ENCODE measurements at regions not wholly inside any gene's neighbourhood (a gene's known extent, or its start where the extent isn't known, plus 50 kb on each side); places are given as distances from the start of the nearest gene placed in this dataset.

DNA sequence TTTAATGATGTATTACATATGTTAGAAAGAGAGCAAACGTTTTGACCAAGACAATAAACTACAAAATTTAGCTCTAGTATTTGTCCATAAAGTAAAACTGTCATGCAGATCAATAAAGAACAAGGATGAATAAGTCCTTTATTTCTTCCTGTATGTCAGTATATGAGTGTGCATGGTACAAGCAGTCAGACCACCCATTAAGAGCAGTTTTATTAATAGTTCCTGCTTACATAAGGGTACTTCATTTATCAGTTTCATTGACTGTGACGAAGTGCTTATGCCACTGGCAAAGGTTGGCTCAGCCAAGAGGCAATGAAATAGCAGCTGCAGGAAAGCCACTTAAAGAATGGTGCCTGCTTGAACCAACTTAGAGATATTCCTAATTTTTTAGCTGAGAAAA, 913.0 kb upstream of the CNTN5 start:
- Mint-ChIP-seq H3K4me1 (no peaks in the 10 kb centered on the region), H3K36me3 (ENCODE audit: low read depth) (no peaks in the 10 kb centered on the region), H3K27me3 (no peaks in the 10 kb centered on the region), H3K4me3 (no peak overlapping the region), H3K27ac (no peak overlapping the region), H3K9me3 (no peaks in the 10 kb centered on the region)
- DNase-seq, result no peak
- ChIA-PET POLR2A (no interaction called here), CTCF (no interaction called here)

DNA sequence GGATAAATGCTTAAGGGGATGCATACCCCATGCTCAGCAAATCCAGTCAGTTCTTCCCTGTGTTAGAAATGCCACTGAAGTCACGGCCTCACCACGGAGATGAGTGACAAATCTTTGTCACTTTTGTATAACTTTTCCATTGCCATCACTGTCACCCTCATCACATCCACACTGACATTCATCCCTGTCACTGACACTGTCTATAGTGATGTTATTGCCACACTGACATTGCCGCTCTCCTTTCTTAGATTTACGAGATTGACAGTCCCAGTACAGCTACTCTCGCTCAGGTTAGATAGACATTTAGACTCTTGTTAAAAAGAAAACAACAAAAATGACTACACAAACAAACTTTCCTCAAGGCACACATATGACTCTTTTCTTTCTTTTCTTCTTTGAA, 910.7 kb upstream of the CNTN5 start:
- ChIA-PET CTCF (no interaction called here), POLR2A (no interaction called here)
- no peak overlapping the region for H3K27ac Mint-ChIP-seq

DNA sequence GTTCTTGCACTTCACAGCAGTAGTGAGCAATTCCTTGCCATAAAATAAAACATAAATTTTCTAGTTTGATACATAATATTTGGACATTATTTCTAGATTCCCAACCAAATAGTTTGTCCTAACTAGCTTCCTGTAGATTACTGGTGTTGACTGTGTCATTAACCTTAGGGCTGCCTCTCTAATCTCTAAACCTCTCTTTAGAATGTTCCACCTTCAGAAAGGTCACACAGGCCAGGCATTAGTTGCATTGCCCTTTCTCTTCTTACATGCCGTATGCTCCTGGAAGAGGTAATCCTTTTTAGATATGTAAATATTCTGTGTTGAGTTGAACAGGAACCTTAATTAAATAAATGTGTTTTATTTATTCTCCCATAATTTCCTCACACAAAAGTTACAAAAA, 904.9 kb upstream of the CNTN5 start:
- POLR2A ChIA-PET, result no interaction called here
- CTCF ChIA-PET, result no interaction called here
- Mint-ChIP-seq H3K36me3 (ENCODE audit: low read depth) (no peaks in the 10 kb centered on the region), H3K9me3 (peaks cover 10% of the 10 kb centered on the region), H3K4me3 (no peak overlapping the region), H3K27ac (no peak overlapping the region), H3K4me1 (no peaks in the 10 kb centered on the region), H3K27me3 (no peaks in the 10 kb centered on the region)
- no peak for DNase-seq

More for the DNA sequence above, 910.7 kb upstream of the CNTN5 start:
- no peaks in the 10 kb centered on the region for H3K36me3 Mint-ChIP-seq (ENCODE audit: low read depth)
- DNase-seq, result no peak
- H3K27me3 Mint-ChIP-seq, result no peaks in the 10 kb centered on the region
- no peak overlapping the region for H3K4me3 Mint-ChIP-seq
- peaks cover 6% of the 10 kb centered on the region for H3K9me3 Mint-ChIP-seq
- no peaks in the 10 kb centered on the region for H3K4me1 Mint-ChIP-seq

DNA sequence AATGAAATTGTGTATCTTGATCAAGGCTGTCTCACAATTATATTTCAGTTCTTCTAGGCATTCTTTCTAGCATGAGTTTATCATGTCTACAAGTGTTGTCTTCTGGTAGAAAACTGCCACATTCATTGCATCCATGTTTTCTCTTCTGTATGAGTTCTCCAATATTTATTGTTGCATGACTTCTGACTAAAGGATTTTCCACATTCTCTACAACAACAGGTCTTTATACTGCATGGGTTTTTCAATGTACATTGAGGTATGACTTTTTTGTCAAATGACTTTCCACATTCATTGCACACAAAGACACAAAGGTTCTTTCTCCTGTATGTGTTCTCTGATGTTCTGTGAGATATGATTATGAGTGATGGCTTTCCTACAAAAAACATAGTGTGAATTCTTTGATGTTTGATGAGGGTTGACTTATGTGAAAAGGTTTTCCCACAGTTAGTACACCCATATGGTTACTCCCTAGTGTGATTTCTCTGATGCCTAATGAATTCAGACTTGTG, 890.6 kb upstream of the CNTN5 start:
- Mint-ChIP-seq H3K9me3 (peaks cover 5% of the 10 kb centered on the region), H3K36me3 (ENCODE audit: low read depth) (no peaks in the 10 kb centered on the region), H3K27ac (no peak overlapping the region), H3K4me3 (no peak overlapping the region), H3K27me3 (no peaks in the 10 kb centered on the region), H3K4me1 (no peaks in the 10 kb centered on the region)
- POLR2A ChIA-PET, result no interaction called here
- DNase-seq, result no peak
- CTCF ChIA-PET, result no interaction called here

DNA sequence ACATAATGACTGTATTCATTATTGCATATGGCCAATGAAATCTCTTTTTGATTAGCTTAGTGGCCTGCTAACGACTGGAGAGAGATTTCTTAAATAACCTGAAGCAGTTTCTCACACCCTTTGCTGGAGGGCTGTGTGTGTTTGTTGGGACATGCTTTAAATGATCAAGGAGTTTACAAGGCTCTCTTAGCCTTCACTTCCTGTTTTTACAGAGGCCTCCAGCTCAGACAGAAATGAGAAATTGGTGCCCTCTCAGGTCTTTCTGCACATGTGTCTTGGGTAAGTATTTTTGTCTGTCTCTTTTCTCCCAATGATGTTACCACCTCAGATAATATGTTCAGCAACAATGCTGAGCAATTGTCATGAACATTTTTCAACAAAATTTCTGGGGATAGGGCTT, 884.4 kb upstream of the CNTN5 start:
- Mint-ChIP-seq H3K36me3 (ENCODE audit: low read depth) (no peaks in the 10 kb centered on the region), H3K27ac (no peak overlapping the region), H3K4me3 (no peak overlapping the region), H3K9me3 (no peaks in the 10 kb centered on the region), H3K27me3 (no peaks in the 10 kb centered on the region), H3K4me1 (no peaks in the 10 kb centered on the region)
- POLR2A ChIA-PET, result no interaction called here
- DNase-seq, result no peak
- CTCF ChIA-PET, result no interaction called here

DNA sequence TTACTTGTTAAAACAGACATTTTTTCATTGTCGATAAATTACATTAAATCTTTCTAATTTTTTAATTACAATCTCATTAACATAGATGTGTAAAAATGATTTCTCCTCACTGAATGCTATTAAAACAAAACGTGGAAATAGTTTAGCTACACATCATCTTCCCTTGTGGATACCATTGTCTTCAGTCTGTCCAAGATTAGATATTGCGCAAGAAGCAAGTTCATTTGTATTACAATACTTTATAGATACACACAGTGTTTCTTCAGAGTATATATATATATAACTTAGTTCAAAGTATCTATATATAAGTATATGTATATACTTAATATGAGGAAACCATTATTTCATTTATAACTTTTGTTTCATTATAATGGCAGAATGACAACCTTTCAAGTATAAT, 883.3 kb upstream of the CNTN5 start:
- Mint-ChIP-seq H3K4me3 (no peak overlapping the region), H3K4me1 (no peaks in the 10 kb centered on the region), H3K27ac (no peak overlapping the region), H3K9me3 (no peaks in the 10 kb centered on the region), H3K36me3 (ENCODE audit: low read depth) (no peaks in the 10 kb centered on the region), H3K27me3 (no peaks in the 10 kb centered on the region)
- ChIA-PET CTCF (no interaction called here), POLR2A (no interaction called here)
- no peak for DNase-seq

DNA sequence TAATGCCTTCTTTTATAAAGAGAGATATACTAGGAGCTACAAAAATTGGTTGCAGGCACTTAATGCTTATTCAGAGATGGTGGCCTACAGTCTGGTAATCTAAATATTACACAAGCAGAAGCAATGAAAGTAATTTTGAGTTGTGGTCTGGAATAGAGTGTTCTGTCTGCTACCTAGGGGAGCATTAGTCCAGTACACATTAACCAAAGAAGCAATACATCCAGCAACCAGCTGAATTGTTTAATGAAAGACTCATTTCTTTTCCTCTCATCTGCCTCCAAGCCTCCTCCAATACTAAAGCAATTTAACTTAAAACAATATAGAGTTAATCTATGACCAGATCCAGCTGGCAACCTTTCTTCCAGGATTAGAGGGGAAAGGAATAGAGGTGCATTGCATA, 877.1 kb upstream of the CNTN5 start:
- POLR2A ChIA-PET, result no interaction called here
- no peak overlapping the region for H3K4me3 Mint-ChIP-seq
- H3K36me3 Mint-ChIP-seq (ENCODE audit: low read depth), result no peaks in the 10 kb centered on the region
- peaks cover 5% of the 10 kb centered on the region for H3K9me3 Mint-ChIP-seq
- H3K27ac Mint-ChIP-seq, result no peak overlapping the region
- H3K27me3 Mint-ChIP-seq, result no peaks in the 10 kb centered on the region
- no peaks in the 10 kb centered on the region for H3K4me1 Mint-ChIP-seq
- no peak for DNase-seq
- CTCF ChIA-PET, result no interaction called here

DNA sequence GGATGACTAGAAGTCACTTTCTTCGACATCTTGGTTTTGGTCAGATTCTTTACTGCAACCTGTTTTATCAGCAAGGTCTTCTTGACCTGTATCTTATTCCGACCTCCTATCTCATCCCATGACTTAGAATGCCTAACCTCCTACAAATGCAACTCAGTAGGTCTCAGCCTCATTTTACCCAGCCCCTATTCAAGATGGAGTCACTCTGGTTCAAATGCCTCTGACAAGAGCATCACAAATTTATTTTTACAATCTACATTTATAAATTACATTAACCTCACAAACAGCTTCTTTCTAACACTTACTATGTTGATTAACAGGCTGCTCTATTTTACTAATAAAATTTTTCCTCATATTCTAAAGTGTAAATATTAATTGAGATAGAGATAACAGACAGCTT, 867.0 kb upstream of the CNTN5 start:
- no peaks in the 10 kb centered on the region for H3K36me3 Mint-ChIP-seq (ENCODE audit: low read depth)
- DNase-seq, result no peak
- no peak overlapping the region for H3K4me3 Mint-ChIP-seq
- ChIA-PET CTCF (no interaction called here), POLR2A (no interaction called here)
- H3K27me3 Mint-ChIP-seq, result no peaks in the 10 kb centered on the region
- no peak overlapping the region for H3K27ac Mint-ChIP-seq
- H3K9me3 Mint-ChIP-seq, result peaks cover 5% of the 10 kb centered on the region
- H3K4me1 Mint-ChIP-seq, result no peaks in the 10 kb centered on the region

DNA sequence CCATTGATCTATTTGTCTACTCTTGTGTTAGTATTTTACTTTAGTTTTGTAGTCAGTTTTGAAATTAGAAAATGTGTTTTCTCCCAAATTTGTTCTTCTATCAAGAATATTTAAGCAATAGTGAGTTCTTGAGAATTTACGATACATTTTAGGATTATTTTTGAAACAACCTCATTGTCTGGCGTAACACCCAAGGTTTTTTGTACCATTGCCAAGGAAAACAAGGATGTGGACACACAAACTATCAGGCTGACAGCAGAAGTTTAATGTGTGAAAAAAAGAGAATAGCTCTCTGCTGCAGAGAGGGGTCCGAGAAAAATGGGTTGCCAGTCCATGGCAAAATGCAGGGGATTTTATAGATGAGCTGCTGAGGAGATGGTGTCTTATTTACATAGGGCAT, 865.1 kb upstream of the CNTN5 start:
- H3K9me3 Mint-ChIP-seq, result peaks cover 3% of the 10 kb centered on the region
- H3K4me1 Mint-ChIP-seq, result no peaks in the 10 kb centered on the region
- H3K27me3 Mint-ChIP-seq, result no peaks in the 10 kb centered on the region
- CTCF ChIA-PET, result no interaction called here
- no peak overlapping the region for H3K4me3 Mint-ChIP-seq
- DNase-seq, result no peak
- no peaks in the 10 kb centered on the region for H3K36me3 Mint-ChIP-seq (ENCODE audit: low read depth)
- POLR2A ChIA-PET, result no interaction called here
- no peak overlapping the region for H3K27ac Mint-ChIP-seq

DNA sequence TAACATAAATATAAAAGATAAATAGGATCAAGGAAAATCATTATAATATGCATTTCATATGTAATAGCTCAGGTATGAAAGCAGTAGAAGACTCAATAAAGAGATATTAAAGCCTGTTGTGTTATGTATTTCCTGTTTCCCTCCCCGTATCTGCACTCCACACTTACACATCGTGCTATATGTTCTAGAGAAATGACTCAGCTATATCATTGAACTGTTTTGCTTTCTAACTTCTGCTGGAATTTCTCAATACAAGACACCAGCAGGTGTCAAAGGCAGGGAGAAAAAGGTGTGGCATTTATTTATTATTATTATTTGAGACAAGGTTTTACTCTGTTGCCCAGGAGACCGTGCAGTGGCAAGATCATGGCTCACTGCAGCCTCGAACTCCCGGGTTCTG, 842.8 kb upstream of the CNTN5 start:
- Mint-ChIP-seq H3K27ac (no peak overlapping the region), H3K36me3 (ENCODE audit: low read depth) (no peaks in the 10 kb centered on the region), H3K4me3 (no peak overlapping the region), H3K9me3 (no peaks in the 10 kb centered on the region), H3K27me3 (no peaks in the 10 kb centered on the region), H3K4me1 (no peaks in the 10 kb centered on the region)
- CTCF ChIA-PET, result no interaction called here
- POLR2A ChIA-PET, result no interaction called here
- DNase-seq, result no peak

DNA sequence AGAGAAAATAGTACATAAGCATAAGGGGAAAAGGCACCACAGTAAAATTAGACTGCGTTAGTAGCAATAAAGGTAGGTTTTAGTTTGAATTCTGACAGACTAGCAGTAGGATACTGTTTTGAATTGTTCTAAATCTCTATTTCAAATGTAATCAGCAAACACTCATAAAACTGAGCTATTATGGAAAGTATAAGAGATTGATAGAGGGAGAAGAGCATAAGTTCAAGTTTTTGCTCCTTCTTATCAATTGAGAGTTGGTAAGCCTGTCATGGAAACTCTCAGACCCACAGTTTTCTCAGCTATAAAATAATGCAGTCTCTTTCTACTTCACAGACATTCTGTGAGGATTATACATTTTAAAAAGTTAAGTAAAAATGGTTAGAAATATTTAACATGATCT, 840.2 kb upstream of the CNTN5 start:
- Mint-ChIP-seq H3K4me1 (no peaks in the 10 kb centered on the region), H3K36me3 (ENCODE audit: low read depth) (no peaks in the 10 kb centered on the region), H3K27me3 (no peaks in the 10 kb centered on the region), H3K27ac (no peak overlapping the region), H3K9me3 (no peaks in the 10 kb centered on the region), H3K4me3 (no peak overlapping the region)
- no peak for DNase-seq
- POLR2A ChIA-PET, result no interaction called here
- CTCF ChIA-PET, result no interaction called here

DNA sequence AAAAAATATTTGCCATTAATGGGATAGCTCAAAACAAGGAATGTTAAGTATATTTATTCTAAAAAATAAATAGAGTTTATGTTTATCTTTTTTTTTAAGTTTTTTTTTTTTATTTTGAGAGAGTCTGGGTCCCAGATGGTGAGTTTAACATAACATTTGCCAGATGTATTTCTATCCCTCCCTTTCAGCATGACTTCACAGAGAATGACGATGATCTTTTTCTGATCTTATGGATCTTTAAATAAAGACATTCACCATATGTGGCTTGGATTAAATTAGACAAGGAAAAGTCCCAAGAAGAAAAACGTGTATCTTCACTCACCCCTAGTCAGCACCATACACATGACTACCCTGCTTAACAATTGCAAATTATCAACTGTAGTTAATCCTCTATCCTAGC, 839.8 kb upstream of the CNTN5 start:
- ChIA-PET POLR2A (no interaction called here), CTCF (no interaction called here)
- Mint-ChIP-seq H3K27ac (no peak overlapping the region), H3K36me3 (ENCODE audit: low read depth) (no peaks in the 10 kb centered on the region), H3K4me3 (no peak overlapping the region), H3K9me3 (no peaks in the 10 kb centered on the region), H3K4me1 (no peaks in the 10 kb centered on the region), H3K27me3 (no peaks in the 10 kb centered on the region)
- no peak for DNase-seq

DNA sequence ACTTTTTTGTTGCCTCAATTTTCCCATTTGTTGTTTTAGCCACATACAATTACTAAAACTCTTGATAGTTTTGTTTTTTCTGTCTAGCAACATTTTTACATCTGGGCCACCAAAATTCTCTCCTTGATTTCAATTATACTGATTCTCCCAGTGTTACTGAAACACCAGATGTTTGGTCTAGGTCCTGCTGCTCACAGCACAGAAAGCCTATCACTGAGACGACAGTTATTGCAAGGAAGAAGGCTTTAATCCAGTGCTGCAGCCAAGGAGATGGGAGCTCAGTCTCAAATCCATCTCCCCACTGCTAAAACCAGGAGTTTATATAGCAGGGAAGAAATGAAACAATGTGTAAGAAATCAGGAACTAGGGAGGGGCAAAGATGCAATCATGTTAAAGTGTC, 837.7 kb upstream of the CNTN5 start:
- CTCF ChIA-PET, result no interaction called here
- POLR2A ChIA-PET, result no interaction called here
- DNase-seq, result no peak
- Mint-ChIP-seq H3K36me3 (ENCODE audit: low read depth) (no peaks in the 10 kb centered on the region), H3K4me3 (no peak overlapping the region), H3K4me1 (no peaks in the 10 kb centered on the region), H3K27ac (no peak overlapping the region), H3K9me3 (no peaks in the 10 kb centered on the region), H3K27me3 (no peaks in the 10 kb centered on the region)

DNA sequence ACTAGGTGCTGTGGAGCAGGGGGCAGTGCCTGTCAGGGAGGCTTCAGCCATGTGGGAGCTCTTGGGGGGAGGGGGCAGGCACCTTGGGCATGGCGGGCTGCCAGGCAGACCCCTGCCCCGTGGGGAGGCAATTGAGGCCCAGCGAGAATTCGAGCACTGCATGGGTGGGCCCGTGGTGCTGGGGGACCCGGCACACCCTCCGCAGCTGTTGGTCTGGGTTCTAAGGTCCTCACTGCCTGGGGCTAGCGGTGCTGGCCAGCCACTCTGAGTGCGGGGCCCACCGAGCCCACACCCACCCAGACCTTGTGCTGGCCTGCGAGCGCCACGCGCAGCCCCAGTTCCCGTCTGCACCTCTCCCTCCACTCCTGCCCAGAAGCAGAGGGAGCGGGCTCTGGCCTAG, 835.5 kb upstream of the CNTN5 start:
- H3K4me3 Mint-ChIP-seq, result no peak overlapping the region
- H3K27ac Mint-ChIP-seq, result no peak overlapping the region
- no peaks in the 10 kb centered on the region for H3K27me3 Mint-ChIP-seq
- ChIA-PET POLR2A (no interaction called here), CTCF (no interaction called here)
- DNase-seq, result no peak
- no peaks in the 10 kb centered on the region for H3K9me3 Mint-ChIP-seq
- no peaks in the 10 kb centered on the region for H3K36me3 Mint-ChIP-seq (ENCODE audit: low read depth)
- no peaks in the 10 kb centered on the region for H3K4me1 Mint-ChIP-seq

DNA sequence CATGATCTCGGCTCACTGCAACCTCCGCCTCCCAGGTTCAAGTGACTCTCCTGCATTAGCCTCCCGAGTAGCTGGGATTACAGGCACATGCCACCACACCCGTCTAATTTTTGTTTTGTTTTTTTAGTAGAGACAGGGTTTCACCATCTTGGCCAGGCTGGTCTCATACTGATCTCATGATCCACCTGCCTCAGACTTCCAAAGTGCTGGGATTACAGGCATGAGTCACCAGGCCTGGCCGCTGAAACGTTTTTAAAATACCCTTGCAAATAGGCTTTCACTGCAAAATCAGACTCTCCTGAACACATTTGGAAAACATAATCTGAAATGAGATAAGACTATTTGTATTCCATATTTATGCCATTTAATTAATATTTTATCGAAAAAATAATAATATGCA, 826.1 kb upstream of the CNTN5 start:
- no peaks in the 10 kb centered on the region for H3K27me3 Mint-ChIP-seq
- no peak for DNase-seq
- ChIA-PET CTCF (no interaction called here), POLR2A (no interaction called here)
- H3K4me1 Mint-ChIP-seq, result no peaks in the 10 kb centered on the region
- H3K4me3 Mint-ChIP-seq, result no peak overlapping the region
- H3K9me3 Mint-ChIP-seq, result no peaks in the 10 kb centered on the region
- H3K36me3 Mint-ChIP-seq (ENCODE audit: low read depth), result no peaks in the 10 kb centered on the region
- H3K27ac Mint-ChIP-seq, result no peak overlapping the region

All from activated CD4-positive, alpha-beta T cell treated with anti-CD3 and anti-CD28 coated beads, Interleukin-2, amount 10 ng/mL, durations not matched to agents 7 days and 5 days (primary cell).